Sigmoid colon (tissue), 4 donors: ENCODE measurements at regions not wholly inside any gene's neighbourhood (a gene's known extent, or its start where the extent isn't known, plus 50 kb on each side); places are given as distances from the start of the nearest gene placed in this dataset.

Experiments
- POLR2A ChIP-seq, 2 donors: fragments of 450-650 bp; IDR thresholded peaks; one replicate each; pipeline ENCODE4 v1.6.1; 2016; ENCODE audit warnings: antibody characterized with exemption in 2 of 2, mild to moderate bottlenecking in 2 of 2, moderate library complexity in 2 of 2
- POLR2AphosphoS5 ChIP-seq, 4 donors: sonication (generic); formaldehyde crosslinking; IDR thresholded peaks; one replicate each; pipeline ENCODE4 v1.6.1; 2017; ENCODE audit warnings: antibody characterized with exemption in 4 of 4
- TF ChIP-seq, protein P1 (sequence below), 4 experiments: fragments of 450-650 bp in 3 of 4; fragments of 200-600 bp in 1 of 4; IDR thresholded peaks; one replicate each; pipeline ENCODE4 v1.5.1; 2016 to 2019; ENCODE audit warnings: antibody characterized with exemption in 4 of 4, mild to moderate bottlenecking in 3 of 4, moderate library complexity in 2 of 4

DNA sequence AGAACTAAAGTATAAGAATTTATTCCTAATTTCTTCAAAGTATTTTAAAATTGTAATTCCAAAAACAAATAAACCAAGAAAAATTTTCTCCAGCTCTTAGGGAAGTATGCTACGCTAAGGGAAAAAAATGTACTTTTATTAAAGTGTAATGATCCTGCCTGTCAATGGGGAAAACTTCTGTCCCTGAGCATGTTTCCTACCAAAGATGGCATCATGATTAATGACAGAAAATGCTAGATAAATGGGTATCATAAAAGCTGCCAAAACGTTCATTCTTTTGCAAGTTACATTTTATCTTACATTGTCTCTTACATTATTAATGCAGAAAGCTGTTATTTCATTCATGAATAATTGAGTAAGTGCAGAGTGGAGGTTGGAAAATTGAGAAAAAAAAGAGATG, 443.4 kb downstream of the TECRL start:
- TF ChIP-seq POLR2A (IDR thresholded peaks at IDR 0.05) (no peak), POLR2AphosphoS5 (IDR thresholded peaks at IDR 0.05) (no peak)
- TF ChIP-seq, protein P1, sequence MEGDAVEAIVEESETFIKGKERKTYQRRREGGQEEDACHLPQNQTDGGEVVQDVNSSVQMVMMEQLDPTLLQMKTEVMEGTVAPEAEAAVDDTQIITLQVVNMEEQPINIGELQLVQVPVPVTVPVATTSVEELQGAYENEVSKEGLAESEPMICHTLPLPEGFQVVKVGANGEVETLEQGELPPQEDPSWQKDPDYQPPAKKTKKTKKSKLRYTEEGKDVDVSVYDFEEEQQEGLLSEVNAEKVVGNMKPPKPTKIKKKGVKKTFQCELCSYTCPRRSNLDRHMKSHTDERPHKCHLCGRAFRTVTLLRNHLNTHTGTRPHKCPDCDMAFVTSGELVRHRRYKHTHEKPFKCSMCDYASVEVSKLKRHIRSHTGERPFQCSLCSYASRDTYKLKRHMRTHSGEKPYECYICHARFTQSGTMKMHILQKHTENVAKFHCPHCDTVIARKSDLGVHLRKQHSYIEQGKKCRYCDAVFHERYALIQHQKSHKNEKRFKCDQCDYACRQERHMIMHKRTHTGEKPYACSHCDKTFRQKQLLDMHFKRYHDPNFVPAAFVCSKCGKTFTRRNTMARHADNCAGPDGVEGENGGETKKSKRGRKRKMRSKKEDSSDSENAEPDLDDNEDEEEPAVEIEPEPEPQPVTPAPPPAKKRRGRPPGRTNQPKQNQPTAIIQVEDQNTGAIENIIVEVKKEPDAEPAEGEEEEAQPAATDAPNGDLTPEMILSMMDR (IDR thresholded peaks at IDR 0.05), result no peak
